Renal cortex interstitium (tissue), 11 donors: ENCODE measurements at regions not wholly inside any gene's neighbourhood (a gene's known extent, or its start where the extent isn't known, plus 50 kb on each side); places are given as distances from the start of the nearest gene placed in this dataset.

Experiments used
- DNase-seq, 11 donors: peaks; one replicate each; pipeline ENCODE4 v3.0.0-alpha.2; 2013; ENCODE audit warnings: low read depth in 9 of 11, low spot score in 4 of 11; ENCODE audit errors: extremely low read depth in 1 of 11

DNA sequence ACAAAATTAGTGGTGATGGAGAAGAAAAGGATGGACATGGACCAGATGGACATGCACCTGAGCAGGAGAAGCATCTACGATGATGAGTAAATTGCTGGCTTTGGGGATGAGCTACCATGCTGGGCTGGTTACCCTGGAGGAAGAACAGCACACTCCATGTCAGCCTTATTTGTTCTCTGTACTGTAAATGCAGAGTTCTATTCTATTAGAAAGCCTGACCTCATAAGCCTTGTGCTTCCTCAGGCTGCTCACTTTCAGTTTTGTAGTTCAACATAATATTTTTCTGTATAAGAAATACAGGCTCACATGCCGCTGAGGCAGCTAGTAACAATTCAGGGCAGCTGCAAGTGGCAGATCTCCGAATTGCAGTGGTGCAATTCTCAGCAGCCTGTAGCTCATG is 249.6 kb downstream of the PLA2G4A start:
- no peak for DNase-seq

- no peak for DNase-seq
Measured at GRCh38 chr1:187078916-187079315, 250.2 kb downstream of the PLA2G4A start.

DNA sequence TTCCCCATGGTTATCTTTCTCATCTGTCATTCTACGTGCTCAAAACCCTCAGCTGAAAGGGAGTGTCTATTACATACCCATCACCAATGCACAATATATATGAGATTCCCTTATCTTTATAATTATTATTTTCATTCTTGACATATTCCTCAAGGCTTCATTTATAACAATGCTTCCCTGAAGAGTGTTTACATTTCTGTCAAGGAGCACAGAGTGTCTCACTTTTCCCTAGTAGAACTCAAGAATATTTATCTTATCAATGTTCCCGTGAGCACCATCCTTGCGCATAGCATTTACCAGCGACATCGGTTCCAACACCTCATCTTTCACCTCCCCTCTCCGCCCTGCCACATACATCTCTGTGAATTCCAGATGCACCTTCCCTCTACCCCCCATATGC is 250.6 kb downstream of the PLA2G4A start:
- DNase-seq: no peak

DNA sequence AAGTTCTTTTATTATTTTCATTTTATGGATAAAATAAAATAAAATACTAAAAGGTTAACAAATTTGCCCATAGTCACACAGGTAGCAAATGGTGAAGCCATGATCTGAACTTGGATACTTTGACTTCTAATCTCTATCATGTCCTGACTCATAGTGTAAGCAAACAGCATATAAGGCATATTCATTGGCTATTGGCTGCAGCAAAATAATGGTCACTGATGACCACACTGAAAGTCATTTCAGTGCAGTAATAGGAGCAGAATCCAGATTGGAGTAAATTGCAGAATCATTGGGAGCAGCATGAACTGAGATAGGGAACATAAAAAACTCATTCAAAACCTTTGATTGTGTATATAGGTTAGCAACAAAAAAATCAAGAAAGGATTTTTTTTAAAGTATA is 262.9 kb downstream of the PLA2G4A start:
- no peak for DNase-seq

GRCh38 chr1:187092104-187092503 is 263.4 kb downstream of the PLA2G4A start:
- no peak for DNase-seq

GRCh38 chr1:187096689-187097088 is 267.9 kb downstream of the PLA2G4A start:
- DNase-seq: no peak

GRCh38 chr1:187110351-187110750 is 281.6 kb downstream of the PLA2G4A start:
- DNase-seq: no peak

- DNase-seq: no peak
Measured at GRCh38 chr1:187114792-187115191, 286.0 kb downstream of the PLA2G4A start.

- no peak for DNase-seq
Measured at GRCh38 chr1:187121661-187122060, 292.9 kb downstream of the PLA2G4A start.

GRCh38 chr1:187122566-187122965 is 293.8 kb downstream of the PLA2G4A start:
- DNase-seq: no peak

- no peak for DNase-seq
Measured at GRCh38 chr1:187129132-187129531, 300.4 kb downstream of the PLA2G4A start.

DNA sequence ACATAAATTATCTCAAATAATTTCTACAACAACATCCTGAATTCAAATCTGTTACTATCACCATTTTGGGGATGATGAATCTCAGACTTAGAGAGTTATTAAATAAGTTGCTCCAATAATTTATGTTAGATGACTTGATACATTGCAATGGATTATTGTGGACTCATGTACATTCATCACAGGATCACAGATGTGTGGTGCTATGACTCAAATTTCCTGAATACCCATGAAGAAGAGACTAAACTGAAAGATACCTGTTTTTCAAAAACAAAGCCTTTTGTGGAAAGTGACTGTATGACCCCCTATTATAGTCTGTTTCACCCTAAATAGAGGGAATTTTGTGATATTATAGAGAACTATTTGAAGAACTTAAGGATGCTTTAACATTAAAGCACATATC is 315.0 kb downstream of the PLA2G4A start:
- DNase-seq: no peak

- DNase-seq: no peak
Measured at GRCh38 chr1:187146388-187146787, 317.6 kb downstream of the PLA2G4A start.

DNA sequence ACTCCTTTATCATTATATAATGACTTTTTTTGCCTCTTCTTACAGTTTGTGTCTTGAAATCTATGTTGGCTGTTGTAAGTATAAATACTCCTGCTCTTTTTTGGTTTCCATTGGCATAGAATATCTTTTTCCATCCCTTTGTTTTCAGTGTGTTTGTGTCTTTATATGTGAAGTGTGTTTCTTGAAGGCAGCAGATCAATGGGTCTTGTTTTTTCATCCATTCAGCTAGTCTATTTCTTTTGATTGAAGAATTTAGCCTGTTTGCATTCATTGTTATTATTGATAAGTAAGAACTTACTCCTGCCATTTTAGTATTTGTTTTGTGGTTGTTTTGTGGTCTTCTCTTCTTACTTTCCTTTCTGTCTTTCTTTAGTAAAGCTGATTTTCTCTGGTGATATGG is 322.8 kb downstream of the PLA2G4A start:
- no peak for DNase-seq

DNA sequence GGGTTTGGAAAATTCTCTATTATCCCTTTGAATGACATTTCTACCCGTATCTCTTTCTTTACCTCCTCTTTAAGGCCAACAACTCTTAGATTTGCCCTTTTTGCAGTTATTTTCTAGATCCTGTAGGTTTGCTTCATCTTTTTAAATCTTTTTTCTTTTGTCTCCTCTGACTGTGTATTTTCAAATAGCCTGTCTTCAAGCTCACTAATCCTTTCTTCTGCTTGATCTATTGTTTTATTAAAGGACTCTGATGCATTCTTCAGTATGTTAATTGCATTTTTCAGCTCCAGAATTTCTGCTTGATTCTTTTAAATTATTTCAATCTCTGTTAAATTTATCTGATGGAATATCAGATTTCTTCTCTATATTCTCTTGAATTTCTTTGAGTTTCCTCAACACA is 324.3 kb downstream of the PLA2G4A start:
- no peak for DNase-seq

DNA sequence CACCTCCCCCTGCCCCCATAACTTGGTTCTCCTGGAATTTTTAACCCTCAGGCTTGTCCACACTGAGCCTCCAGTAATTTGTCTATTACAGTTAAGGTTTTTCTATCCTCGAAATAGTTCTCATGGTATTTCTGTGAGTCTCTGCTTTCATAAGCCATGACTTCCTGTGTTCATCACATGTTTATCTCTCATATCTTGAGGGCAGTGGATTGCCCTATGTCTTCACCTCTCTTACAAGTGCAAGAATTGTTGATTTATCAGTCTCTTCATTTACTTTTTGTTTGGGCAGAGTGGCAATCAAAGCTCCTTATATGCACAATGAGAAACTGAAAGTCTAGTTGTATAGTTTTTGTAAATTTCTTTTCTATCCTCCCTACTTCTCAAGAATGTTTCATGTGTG is 328.4 kb downstream of the PLA2G4A start:
- DNase-seq: no peak

- DNase-seq: no peak
Measured at GRCh38 chr1:187157552-187157951, 328.8 kb downstream of the PLA2G4A start.

- no peak for DNase-seq
Measured at GRCh38 chr1:187167555-187167954, 338.8 kb downstream of the PLA2G4A start.

- no peak for DNase-seq
Measured at GRCh38 chr1:187168297-187168696, 339.5 kb downstream of the PLA2G4A start.

GRCh38 chr1:187185389-187185788 is 356.6 kb downstream of the PLA2G4A start:
- no peak for DNase-seq

- DNase-seq: no peak
Measured at GRCh38 chr1:187197685-187198084, 368.9 kb downstream of the PLA2G4A start.

DNA sequence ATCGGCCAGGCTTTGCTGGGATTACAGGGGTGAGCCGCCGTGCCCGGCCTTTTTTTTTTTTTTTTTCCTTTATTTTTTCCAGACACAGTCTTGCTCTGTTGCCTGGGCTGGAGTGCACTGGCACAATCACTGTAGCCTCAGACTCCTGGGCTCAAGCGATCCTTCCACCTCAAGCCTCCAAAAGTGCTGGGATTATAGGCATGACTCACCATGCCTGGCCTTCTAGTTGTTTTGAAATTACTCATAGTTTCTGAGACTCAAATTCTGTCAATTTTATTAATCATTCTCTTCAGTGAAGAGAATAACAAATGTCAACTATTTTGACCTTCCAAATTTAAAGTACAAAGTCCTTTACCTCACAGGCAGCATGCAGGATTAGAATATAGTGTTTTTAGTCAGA is 374.5 kb downstream of the PLA2G4A start:
- no peak for DNase-seq
